Loucy (cell line): ENCODE measurements at regions not wholly inside any gene's neighbourhood (a gene's known extent, or its start where the extent isn't known, plus 50 kb on each side); places are given as distances from the start of the nearest gene placed in this dataset.

ENCODE experiments used
- CTCF ChIP-seq: fragments of 200-600 bp; sonication (generic); conservative IDR thresholded peaks from 2 replicates; pipeline ENCODE4 v1.5.1; 2014; ENCODE audit warnings: mild to moderate bottlenecking, antibody characterized with exemption, low read length
- EZH2phosphoT487 ChIP-seq: fragments of 200-600 bp; IDR thresholded peaks from 2 replicates; pipeline ENCODE4 v1.6.1; 2018; ENCODE audit warnings: antibody characterized with exemption, mild to moderate bottlenecking, moderate library complexity, borderline replicate concordance

GRCh38 chr10:21167288-21168010, 270.3 kb upstream of the NEBL start:
- no peak for TF ChIP-seq CTCF
- no peak for TF ChIP-seq EZH2phosphoT487
